K562 (cell line): ENCODE measurements at regions not wholly inside any gene's neighbourhood (a gene's known extent, or its start where the extent isn't known, plus 50 kb on each side); places are given as distances from the start of the nearest gene placed in this dataset.

Experiments used
- ATAC-seq: fragments of 200-7000 bp; cut with Tn5 transposase; 3 replicates; pipeline ENCODE4 v1.9.1; 2020; ENCODE audit warnings: moderate library complexity
- BruUV-seq: library from RNA; stranded (reverse); fragments of 400-500 nt; replicated peaks from 2 replicates; lab custom pipeline; 2021; lab: Mats Ljungman, UMichigan
- CTCF ChIA-PET: fragments of 300-600 bp; formaldehyde crosslinking; extraction: SDS; loops from one replicate; lab custom pipeline; 2021; ENCODE audit warnings: low intra/inter-chr PET ratio; lab: Yijun Ruan, JAX
- POLR2A ChIA-PET: fragments of 300-600, 350-650 bp; sonication (Branson Sonifier 250); formaldehyde crosslinking; extraction: SDS; loops from one replicate; lab custom pipeline; 2021; ENCODE audit warnings: antibody characterized with exemption, inconsistent platforms; lab: Yijun Ruan, JAX
- DNase-seq, 4 experiments: peaks; one replicate each; pipeline versions ENCODE4 v3.0.0 to v3.0.0-alpha.2; 2011 to 2018; ENCODE audit warnings: low spot score in 3 of 4, mixed read lengths in 3 of 4; ENCODE audit errors: extremely low read depth in 1 of 4
- FAIRE-seq: peaks from 2 replicates; lab custom pipeline; 2011; peaks lifted over from hg19 to GRCh38; lab: Jason Lieb, UNC
- H2AFZ ChIP-seq: 2 replicates; pipeline ENCODE4 v1.6.0; 2011; ENCODE audit warnings: low read depth, low read length, control low read depth, inconsistent platforms
- H3K27ac ChIP-seq: fragments of 200-600 bp; 3 replicates; pipeline ENCODE4 v1.8.0; 2011; ENCODE audit warnings: low read depth, mild to moderate bottlenecking, control low read depth, inconsistent platforms, low read length, moderate library complexity, mixed read lengths; ENCODE audit errors: extremely low read depth
- H3K27me3 ChIP-seq, 2 experiments: fragments of 300-600 bp in 1 of 2; 2 replicates in 1 of 2; 3 replicates in 1 of 2; pipeline versions ENCODE4 v1.6.0 to v1.8.0; 2011; ENCODE audit warnings: inconsistent platforms in 2 of 2, low read length in 2 of 2, mild to moderate bottlenecking in 1 of 2, mixed read lengths in 1 of 2, moderate library complexity in 1 of 2; ENCODE audit not compliant: control insufficient read depth in 2 of 2, insufficient read depth in 2 of 2
- H3K36me3 ChIP-seq: fragments of 300-600 bp; 3 replicates; pipeline ENCODE4 v1.8.0; 2011; ENCODE audit warnings: mild to moderate bottlenecking, low read length, inconsistent platforms; ENCODE audit not compliant: control insufficient read depth, insufficient read depth
- H3K4me1 ChIP-seq, 2 experiments: fragments of 200-600 bp in 1 of 2; replicated peaks in 1 of 2; 2 replicates in 1 of 2; 3 replicates in 1 of 2; pipeline versions ENCODE4 v1.5.1 to v1.8.0; 2011; ENCODE audit warnings: inconsistent platforms in 2 of 2, low read length in 2 of 2, mild to moderate bottlenecking in 1 of 2, mixed read lengths in 1 of 2, moderate library complexity in 1 of 2; ENCODE audit not compliant: control insufficient read depth in 2 of 2, insufficient read depth in 2 of 2
- H3K4me2 ChIP-seq: 2 replicates; pipeline ENCODE4 v1.6.1; 2011; ENCODE audit warnings: low read length, control low read depth, inconsistent platforms, mixed read lengths; ENCODE audit not compliant: insufficient read depth
- H3K4me3 ChIP-seq: fragments of 200-600 bp; sonication (generic), shearing (Covaris generic); 2 replicates; pipeline ENCODE4 v1.5.1; 2016; ENCODE audit warnings: control low read depth, inconsistent platforms
- H3K79me2 ChIP-seq: fragments of 200-600 bp; 3 replicates; pipeline ENCODE4 v1.8.0; 2011; ENCODE audit warnings: low read length, inconsistent platforms; ENCODE audit not compliant: control insufficient read depth, insufficient read depth
- H3K9ac ChIP-seq, 2 experiments: 2 replicates each; pipeline versions ENCODE4 v1.6.0 to v1.6.1; 2011; ENCODE audit warnings: low read depth in 2 of 2, low read length in 2 of 2, control low read depth in 1 of 2, inconsistent platforms in 1 of 2, mild to moderate bottlenecking in 1 of 2, mixed read lengths in 1 of 2; ENCODE audit not compliant: insufficient read depth in 1 of 2
- H3K9me1 ChIP-seq: one replicate; pipeline ENCODE4 v1.6.0; 2011; ENCODE audit warnings: inconsistent platforms, mild to moderate bottlenecking, low read length, moderate library complexity; ENCODE audit not compliant: control insufficient read depth, insufficient read depth
- H3K9me3 ChIP-seq: replicated peaks from 2 replicates; pipeline ENCODE4 v1.5.1; 2011; ENCODE audit warnings: low read depth, low read length, inconsistent platforms; ENCODE audit not compliant: control insufficient read depth, insufficient read depth
- H4K20me1 ChIP-seq: replicated peaks from 2 replicates; pipeline ENCODE4 v1.6.1; 2011; ENCODE audit warnings: low read length, inconsistent platforms, mixed read lengths; ENCODE audit not compliant: control insufficient read depth, insufficient read depth
- ARHGAP35 ChIP-seq: fragments of 450-650 bp; IDR thresholded peaks from 2 replicates; pipeline ENCODE4 v1.6.1; 2018; ENCODE audit not compliant: partially characterized antibody
- CEBPB ChIP-seq: fragments of 450-650 bp; IDR thresholded peaks from 2 replicates; pipeline ENCODE4 v1.6.1; 2016; ENCODE audit warnings: missing genetic modification characterization, missing compliant biosample characterization
- CHAMP1 ChIP-seq: fragments of 450-650 bp; IDR thresholded peaks from 2 replicates; pipeline ENCODE4 v1.6.1; 2016; ENCODE audit warnings: mild to moderate bottlenecking
- EHMT2 ChIP-seq: fragments of 450-650 bp; IDR thresholded peaks from 2 replicates; pipeline ENCODE4 v1.6.1; 2018; ENCODE audit warnings: antibody characterized with exemption
- EP400 ChIP-seq: fragments of 450-650 bp; IDR thresholded peaks from 2 replicates; pipeline ENCODE4 v1.6.1; 2017; ENCODE audit warnings: antibody characterized with exemption, mild to moderate bottlenecking, moderate library complexity
- FOXP1 ChIP-seq: sonication (generic); formaldehyde crosslinking; IDR thresholded peaks from 2 replicates; pipeline ENCODE4 v1.8.0; 2022; ENCODE audit warnings: mild to moderate bottlenecking, missing genetic modification reagents
- HNRNPL ChIP-seq: fragments of 200-400 bp; formaldehyde crosslinking; IDR thresholded peaks from 2 replicates; pipeline ENCODE4 v1.6.1; 2017; ENCODE audit warnings: low read depth, mild to moderate bottlenecking, low read length
- IFI16 ChIP-seq: fragments of 250-450 bp; sonication (Bioruptor Pico); IDR thresholded peaks from 2 replicates; pipeline ENCODE4 v2.1.2; 2022; ENCODE audit warnings: mild to moderate bottlenecking, inconsistent platforms
- KDM1A ChIP-seq, 2 experiments: fragments of 450-650 bp; IDR thresholded peaks; 2 replicates each; pipeline ENCODE4 v1.6.1; 2016; ENCODE audit warnings: mild to moderate bottlenecking in 2 of 2
- RNF2 ChIP-seq: sonication (generic); IDR thresholded peaks from 2 replicates; pipeline ENCODE4 v1.6.1; 2016
- TCF3 ChIP-seq: sonication (generic); formaldehyde crosslinking; IDR thresholded peaks from 2 replicates; pipeline ENCODE4 v1.4.0; 2020; ENCODE audit warnings: mild to moderate bottlenecking, missing genetic modification reagents
- YY1 ChIP-seq, 3 experiments: IDR thresholded peaks; 2 replicates each; pipeline ENCODE4 v1.6.1; 2011; ENCODE audit warnings: low read length in 2 of 3, mild to moderate bottlenecking in 2 of 3, moderate library complexity in 2 of 3, borderline replicate concordance in 1 of 3, control low read depth in 1 of 3, low read depth in 1 of 3; ENCODE audit not compliant: insufficient read depth in 3 of 3, insufficient replicate concordance in 2 of 3, control insufficient read depth in 1 of 3, insufficient read length in 1 of 3; ENCODE audit errors: extremely low read depth in 1 of 3
- ZFX ChIP-seq: sonication (generic); formaldehyde crosslinking; IDR thresholded peaks from 2 replicates; pipeline ENCODE4 v1.8.0; 2022; ENCODE audit warnings: mild to moderate bottlenecking, missing genetic modification reagents, moderate library complexity
- ZNF561 ChIP-seq: fragments of 450-650 bp; formaldehyde crosslinking; conservative IDR thresholded peaks from 2 replicates; pipeline ENCODE4 v1.4.0; 2020; ENCODE audit warnings: mild to moderate bottlenecking, moderate library complexity
- ZNF764 ChIP-seq: fragments of 250-450 bp; sonication (Bioruptor Pico); IDR thresholded peaks from 2 replicates; pipeline ENCODE4 v1.4.0; 2020; ENCODE audit warnings: low read depth, mild to moderate bottlenecking, moderate library complexity
- WGBS: fragments of 100-300 bp; shearing (Covaris generic); methylation state at CpG from one replicate; pipeline ENCODE4 v1.1.6; 2016; ENCODE audit warnings: low coverage, mixed read lengths; ENCODE audit not compliant: insufficient coverage; ENCODE audit errors: missing lambda C conversion rate; 5-methylcytosine and 5-hydroxymethylcytosine counted together
- in situ Hi-C: fragments of 300-500 bp; cut with MboI; formaldehyde crosslinking; loops from 4 replicates; pipeline ENCODE4 v1.15.0; 2018; ENCODE audit warnings: inconsistent platforms, mixed read lengths
- intact Hi-C: fragments of 100-400 bp; cut with micrococcal nuclease; formaldehyde crosslinking; loops from 2 replicates; pipeline ENCODE4 v1.14.2; 2022

- H3K9me1 ChIP-seq = no peaks in the 10 kb centered on the region
- no peak overlapping the region for H3K4me3 ChIP-seq
- WGBS = 4% methylated on average over 2 of the region's 2 CpGs
- no peaks in the 10 kb centered on the region for H3K79me2 ChIP-seq
- ATAC-seq = no peak
- H3K36me3 ChIP-seq = no peaks in the 10 kb centered on the region
- H3K9me3 ChIP-seq = no peaks in the 10 kb centered on the region
- H3K4me2 ChIP-seq = no peak overlapping the region
- CTCF ChIA-PET = no interaction called here
- DNase-seq = no peak
- intact Hi-C loops = no loop called here
- no peak for FAIRE-seq
- H2AFZ ChIP-seq = no peak overlapping the region
- H3K27me3 ChIP-seq = no peaks in the 10 kb centered on the region
- TF ChIP-seq CHAMP1 (no peak), EHMT2 (no peak), FOXP1 (no peak), TCF3 (CRISPR knock-in tag) (no peak), ZNF561 (CRISPR knock-in tag) (no peak), HNRNPL (no peak), IFI16 (CRISPR knock-in tag) (no peak), YY1 (IDR thresholded peaks at IDR 0.05; ENCODE audit: borderline replicate concordance in 1 of 3, control insufficient read depth in 1 of 3, extremely low read depth in 1 of 3, insufficient read depth in 3 of 3, insufficient read length in 1 of 3, insufficient replicate concordance in 2 of 3, low read depth in 1 of 3, low read length in 2 of 3) (no peak), EP400 (no peak), ZNF764 (CRISPR knock-in tag) (no peak), KDM1A (IDR thresholded peaks at IDR 0.05) (no peak), CEBPB (tag) (no peak), ZFX (CRISPR knock-in tag) (no peak), RNF2 (no peak), ARHGAP35 (no peak)
- POLR2A ChIA-PET = no interaction called here
- no peaks in the 10 kb centered on the region for H4K20me1 ChIP-seq
- no peaks in the 10 kb centered on the region; a peak in 1 of 5 replicates for H3K4me1 ChIP-seq
- in situ Hi-C loops = no loop called here
- H3K9ac ChIP-seq = no peak overlapping the region
- no TSS peak for BruUV-seq
- no peak overlapping the region for H3K27ac ChIP-seq
Measured at GRCh38 chr15:56307180-56307579, 58.0 kb upstream of the TEX9 start.
